H1 (cell line): ENCODE measurements at regions not wholly inside any gene's neighbourhood (a gene's known extent, or its start where the extent isn't known, plus 50 kb on each side); places are given as distances from the start of the nearest gene placed in this dataset.

Experiments used
- CTCF ChIA-PET: fragments of 300-600 bp; sonication (Branson Sonifier 250); formaldehyde crosslinking; loops from one replicate; lab custom pipeline; 2021; ENCODE audit not compliant: partially characterized antibody; lab: Charles Lee
- POLR2A ChIA-PET: fragments of 300-600 bp; sonication (Branson Sonifier 250); formaldehyde crosslinking; loops from one replicate; lab custom pipeline; 2021; ENCODE audit warnings: inconsistent platforms; ENCODE audit not compliant: partially characterized antibody; lab: Charles Lee
- DNase-seq, 2 experiments: peaks; one replicate each; pipeline versions ENCODE4 v3.0.0 to v3.0.0-alpha.2; 2010 to 2022; ENCODE audit warnings: low spot score in 2 of 2, low read depth in 1 of 2, mixed read lengths in 1 of 2
- FAIRE-seq: peaks from 2 replicates; lab custom pipeline; 2011; peaks lifted over from hg19 to GRCh38; lab: Jason Lieb, UNC
- H2AFZ ChIP-seq: 2 replicates; pipeline ENCODE4 v1.8.1; 2012; ENCODE audit warnings: low read length, inconsistent platforms
- H2AK5ac ChIP-seq: 2 replicates; pipeline ENCODE4 v1.6.1; 2013; ENCODE audit warnings: low read depth, low read length
- H2BK120ac ChIP-seq: replicated peaks from 2 replicates; pipeline ENCODE3; 2013; ENCODE audit warnings: low read depth, low read length, inconsistent platforms
- H2BK12ac ChIP-seq: 2 replicates; pipeline ENCODE4 v1.6.1; 2013; ENCODE audit warnings: low read depth, low read length
- H2BK15ac ChIP-seq: 2 replicates; pipeline ENCODE4 v1.6.1; 2013; ENCODE audit warnings: low read length
- H2BK20ac ChIP-seq: 2 replicates; pipeline ENCODE4 v1.6.1; 2013; ENCODE audit warnings: low read length
- H2BK5ac ChIP-seq: 2 replicates; pipeline ENCODE4 v1.6.1; 2013; ENCODE audit warnings: low read depth, low read length
- H3K14ac ChIP-seq: 2 replicates; pipeline ENCODE4 v1.6.1; 2013; ENCODE audit warnings: inconsistent platforms; ENCODE audit not compliant: insufficient read length
- H3K18ac ChIP-seq: 2 replicates; pipeline ENCODE4 v1.6.1; 2013; ENCODE audit warnings: low read length; ENCODE audit errors: extremely low read depth
- H3K23ac ChIP-seq: 2 replicates; pipeline ENCODE4 v1.6.1; 2013; ENCODE audit warnings: inconsistent platforms; ENCODE audit not compliant: insufficient read length
- H3K23me2 ChIP-seq: 2 replicates; pipeline ENCODE4 v1.6.1; 2013; ENCODE audit warnings: low read depth, low read length
- H3K27ac ChIP-seq: 2 replicates; pipeline ENCODE4 v1.6.1; 2011; ENCODE audit warnings: low read depth, low read length, inconsistent platforms
- H3K27me3 ChIP-seq, 4 experiments: replicated peaks in 1 of 4; 1 replicate in 1 of 4; 2 replicates in 3 of 4; pipeline versions ENCODE4 v1.6.1 to v1.8.1; 2011 to 2013; ENCODE audit warnings: low read length in 3 of 4, mild to moderate bottlenecking in 3 of 4, inconsistent platforms in 2 of 4, mixed read lengths in 2 of 4, moderate library complexity in 1 of 4; ENCODE audit not compliant: control insufficient read depth in 3 of 4, insufficient read depth in 3 of 4; ENCODE audit errors: extremely low read depth in 1 of 4
- H3K36me3 ChIP-seq, 4 experiments: 2 replicates each; pipeline versions ENCODE4 v1.6.1 to v1.8.1; 2011 to 2013; ENCODE audit warnings: mild to moderate bottlenecking in 4 of 4, low read length in 3 of 4, moderate library complexity in 2 of 4, control low read depth in 1 of 4, inconsistent platforms in 1 of 4; ENCODE audit not compliant: insufficient read depth in 4 of 4, control insufficient read depth in 2 of 4
- H3K4ac ChIP-seq: replicated peaks from 2 replicates; pipeline ENCODE3; 2013; ENCODE audit warnings: low read length, low read depth, mixed read lengths, inconsistent platforms; ENCODE audit not compliant: insufficient read length
- H3K4me1 ChIP-seq, 4 experiments: replicated peaks in 1 of 4; 1 replicate in 1 of 4; 2 replicates in 3 of 4; pipeline versions ENCODE4 v1.6.1 to v1.8.1; 2011 to 2013; ENCODE audit warnings: low read length in 3 of 4, inconsistent platforms in 2 of 4, mixed read lengths in 1 of 4; ENCODE audit not compliant: insufficient read depth in 4 of 4, control insufficient read depth in 3 of 4
- H3K4me2 ChIP-seq, 2 experiments: 2 replicates each; pipeline versions ENCODE4 v1.6.1 to v1.8.1; 2011 to 2013; ENCODE audit warnings: low read depth in 2 of 2, low read length in 2 of 2, control low read depth in 1 of 2, inconsistent platforms in 1 of 2, mild to moderate bottlenecking in 1 of 2; ENCODE audit not compliant: insufficient read depth in 1 of 2
- H3K4me3 ChIP-seq, 4 experiments: fragments of 200-600, 300-600 bp in 1 of 4; sonication (generic), shearing (Covaris generic), sonication (Bioruptor Twin) in 1 of 4; 2 replicates each; pipeline versions ENCODE4 v1.5.1 to v1.8.1; 2011 to 2016; ENCODE audit warnings: low read length in 4 of 4, low read depth in 3 of 4, control low read depth in 2 of 4, inconsistent platforms in 2 of 4, mild to moderate bottlenecking in 2 of 4, mixed read lengths in 1 of 4, moderate library complexity in 1 of 4; ENCODE audit not compliant: insufficient read depth in 2 of 4; ENCODE audit errors: extremely low read depth in 1 of 4
- H3K56ac ChIP-seq: replicated peaks from 2 replicates; pipeline ENCODE3; 2013; ENCODE audit warnings: low read depth, mild to moderate bottlenecking, mixed read lengths, low read length, inconsistent platforms; ENCODE audit not compliant: insufficient read length
- H3K79me1 ChIP-seq: 2 replicates; pipeline ENCODE4 v1.6.1; 2013; ENCODE audit warnings: low read depth, low read length, control low read depth
- H3K79me2 ChIP-seq, 2 experiments: 2 replicates each; pipeline versions ENCODE4 v1.6.1 to v1.8.1; 2012 to 2013; ENCODE audit warnings: low read length in 2 of 2, mild to moderate bottlenecking in 2 of 2, inconsistent platforms in 1 of 2; ENCODE audit not compliant: insufficient read depth in 2 of 2, control insufficient read depth in 1 of 2
- H3K9ac ChIP-seq, 4 experiments: replicated peaks in 1 of 4; 1 replicate in 1 of 4; 2 replicates in 3 of 4; pipeline versions ENCODE4 v1.6.1 to v1.8.1; 2011 to 2013; ENCODE audit warnings: low read depth in 3 of 4, low read length in 3 of 4, control low read depth in 2 of 4, mild to moderate bottlenecking in 2 of 4, moderate library complexity in 2 of 4, inconsistent platforms in 1 of 4; ENCODE audit errors: extremely low read depth in 1 of 4
- H3K9me3 ChIP-seq, 2 experiments: 2 replicates each; pipeline versions ENCODE4 v1.6.1 to v1.8.1; 2012 to 2013; ENCODE audit warnings: mild to moderate bottlenecking in 2 of 2, moderate library complexity in 2 of 2, control low read depth in 1 of 2, inconsistent platforms in 1 of 2, low read depth in 1 of 2, low read length in 1 of 2, mixed read lengths in 1 of 2; ENCODE audit not compliant: insufficient read depth in 2 of 2
- H4K20me1 ChIP-seq, 2 experiments: replicated peaks in 1 of 2; 2 replicates each; pipeline versions ENCODE3 to v1.8.1; 2011 to 2013; ENCODE audit warnings: inconsistent platforms in 2 of 2, low read length in 2 of 2, mild to moderate bottlenecking in 1 of 2; ENCODE audit not compliant: insufficient read depth in 2 of 2, control insufficient read depth in 1 of 2
- H4K5ac ChIP-seq: 2 replicates; pipeline ENCODE4 v1.6.1; 2013; ENCODE audit warnings: low read length, low read depth, mixed read lengths, inconsistent platforms; ENCODE audit not compliant: insufficient read length
- H4K8ac ChIP-seq: 2 replicates; pipeline ENCODE4 v1.8.0; 2013; ENCODE audit warnings: mild to moderate bottlenecking, moderate library complexity, low read length, inconsistent platforms; ENCODE audit not compliant: insufficient read depth; ENCODE audit errors: extremely low read depth
- H4K91ac ChIP-seq: replicated peaks from 2 replicates; pipeline ENCODE3; 2013; ENCODE audit warnings: low read length, mixed read lengths, inconsistent platforms; ENCODE audit not compliant: insufficient read length
- BRCA1 ChIP-seq: IDR thresholded peaks from 2 replicates; pipeline ENCODE4 v1.6.1; 2012; ENCODE audit warnings: low read depth, low read length, improper control_type of control experiment
- CREB1 ChIP-seq: IDR thresholded peaks from 2 replicates; pipeline ENCODE4 v1.6.1; 2012; ENCODE audit warnings: inconsistent platforms
- HDAC6 ChIP-seq: IDR thresholded peaks from one replicate; pipeline ENCODE4 v1.7.1; 2012; ENCODE audit warnings: low read depth, mild to moderate bottlenecking, inconsistent platforms, low read length, moderate library complexity
- JUND ChIP-seq: IDR thresholded peaks from 2 replicates; pipeline ENCODE4 v1.6.1; 2011; ENCODE audit warnings: mild to moderate bottlenecking, improper control_type of control experiment, low read length
- KDM4A ChIP-seq: IDR thresholded peaks from one replicate; pipeline ENCODE4 v1.7.1; 2012; ENCODE audit warnings: low read depth, mild to moderate bottlenecking, moderate library complexity, low read length, inconsistent platforms; ENCODE audit not compliant: severe bottlenecking
- MAFK ChIP-seq: IDR thresholded peaks from 2 replicates; pipeline ENCODE4 v1.6.1; 2012; ENCODE audit warnings: low read depth, mild to moderate bottlenecking, improper control_type of control experiment, low read length
- NRF1 ChIP-seq: IDR thresholded peaks from 2 replicates; pipeline ENCODE4 v1.6.1; 2011; ENCODE audit warnings: mild to moderate bottlenecking, low read depth, low read length, improper control_type of control experiment
- SIX5 ChIP-seq: IDR thresholded peaks from 2 replicates; pipeline ENCODE4 v1.6.1; 2011; ENCODE audit warnings: mild to moderate bottlenecking, low read depth, low read length
- SP2 ChIP-seq: IDR thresholded peaks from 2 replicates; pipeline ENCODE4 v1.6.1; 2012; ENCODE audit warnings: mild to moderate bottlenecking, low read length, inconsistent platforms
- TEAD4 ChIP-seq: IDR thresholded peaks from 2 replicates; pipeline ENCODE4 v1.6.1; 2012; ENCODE audit warnings: low read depth, low read length, inconsistent platforms, mixed read lengths
- ZNF274 ChIP-seq: IDR thresholded peaks from 2 replicates; pipeline ENCODE4 v1.7.0; 2012; ENCODE audit warnings: low read length, borderline replicate concordance; ENCODE audit errors: extremely low read depth
- WGBS, 2 experiments: shearing (Covaris generic) in 1 of 2; methylation state at CpG; one replicate each; pipeline versions ENCODE4 v1.1.6 to v1.1.7; 2013 to 2015; ENCODE audit warnings: low lambda C conversion rate in 2 of 2, mixed read lengths in 2 of 2, inconsistent platforms in 1 of 2, low coverage in 1 of 2, missing lambda C conversion rate in 1 of 2; ENCODE audit not compliant: insufficient replicate concordance in 2 of 2, insufficient coverage in 1 of 2, insufficient read length in 1 of 2; ENCODE audit errors: extremely low coverage in 1 of 2, missing lambda C conversion rate in 1 of 2; 5-methylcytosine and 5-hydroxymethylcytosine counted together
- TF ChIP-seq, protein P1 (sequence below), 3 experiments: IDR thresholded peaks; 1 replicate in 2 of 3; 2 replicates in 1 of 3; pipeline versions ENCODE4 v1.5.1 to v1.6.1; 2011; ENCODE audit warnings: low read length in 3 of 3, mild to moderate bottlenecking in 3 of 3, inconsistent platforms in 2 of 3, low read depth in 1 of 3, moderate library complexity in 1 of 3; ENCODE audit not compliant: insufficient read depth in 1 of 3; ENCODE audit errors: control extremely low read depth in 1 of 3

DNA sequence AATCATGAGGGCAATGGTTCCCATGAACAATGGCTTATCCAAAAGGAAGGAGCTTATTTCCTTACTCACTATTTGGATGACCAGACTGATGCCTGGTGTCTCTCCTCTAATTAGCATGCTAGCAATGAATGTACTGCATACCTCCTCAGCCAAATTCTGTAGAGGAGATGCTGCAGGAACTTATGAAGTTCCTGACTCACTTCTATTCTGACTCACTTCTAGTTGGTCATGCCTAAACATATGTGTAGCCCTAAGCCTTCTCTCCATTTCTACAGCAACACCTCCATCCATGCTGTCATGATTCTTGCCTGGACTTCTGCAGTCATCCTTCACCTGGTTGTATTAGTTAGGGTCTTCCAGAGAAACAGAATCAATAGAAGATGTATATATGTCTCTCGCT, 59.9 kb upstream of the MRPS9 start:
- H3K4me2 ChIP-seq: no peak overlapping the region
- no peak overlapping the region for H3K23ac ChIP-seq
- H2BK15ac ChIP-seq: no peak overlapping the region
- H3K79me2 ChIP-seq: no peaks in the 10 kb centered on the region
- no peaks in the 10 kb centered on the region for H4K20me1 ChIP-seq
- H3K56ac ChIP-seq: no peak overlapping the region
- H3K4ac ChIP-seq: no peak overlapping the region
- no peak overlapping the region for H3K27ac ChIP-seq
- WGBS, 2 experiments: 78% methylated on average over 1 of the region's 1 CpG; no CpG with 5 or more reads in 1 of the 2 experiments
- H2BK12ac ChIP-seq: no peak overlapping the region
- no peak overlapping the region for H3K14ac ChIP-seq
- H3K4me3 ChIP-seq: no peak overlapping the region
- no peaks in the 10 kb centered on the region; a peak in 1 of 7 replicates for H3K27me3 ChIP-seq
- H4K91ac ChIP-seq: no peak overlapping the region
- FAIRE-seq (no peak), DNase-seq (no peak)
- no peak overlapping the region for H2AFZ ChIP-seq
- POLR2A ChIA-PET: no interaction called here
- H3K23me2 ChIP-seq: no peaks in the 10 kb centered on the region
- no peak overlapping the region for H4K8ac ChIP-seq
- H3K9me3 ChIP-seq: peaks cover 0 to 3% of the 10 kb centered on the region in 2 experiments; a peak in 1 of 4 replicates
- no peak overlapping the region for H2BK120ac ChIP-seq
- H3K9ac ChIP-seq: no peak overlapping the region
- no peaks in the 10 kb centered on the region for H3K36me3 ChIP-seq
- CTCF ChIA-PET: interaction anchor here (1.2 to 2.7 kb wide), 3 partner anchors 7 to 124 kb away, joined by 3 to 11 read pairs (median 3); no protein-coding TSS in a partner anchor
- no peak overlapping the region for H2AK5ac ChIP-seq
- no peak overlapping the region for H3K18ac ChIP-seq
- H4K5ac ChIP-seq: no peak overlapping the region
- H3K79me1 ChIP-seq: no peaks in the 10 kb centered on the region
- no peak overlapping the region for H2BK20ac ChIP-seq
- no peak overlapping the region for H2BK5ac ChIP-seq
- no peaks in the 10 kb centered on the region for H3K4me1 ChIP-seq
- TF ChIP-seq TEAD4: no peak
- TF ChIP-seq SIX5: no peak
- TF ChIP-seq JUND: no peak
- no peak for TF ChIP-seq CREB1
- TF ChIP-seq MAFK: no peak
- TF ChIP-seq SP2: no peak
- no peak for TF ChIP-seq NRF1
- TF ChIP-seq HDAC6: no peak
- no peak for TF ChIP-seq ZNF274
- no peak for TF ChIP-seq BRCA1
- no peak for TF ChIP-seq KDM4A
- TF ChIP-seq, protein P1, sequence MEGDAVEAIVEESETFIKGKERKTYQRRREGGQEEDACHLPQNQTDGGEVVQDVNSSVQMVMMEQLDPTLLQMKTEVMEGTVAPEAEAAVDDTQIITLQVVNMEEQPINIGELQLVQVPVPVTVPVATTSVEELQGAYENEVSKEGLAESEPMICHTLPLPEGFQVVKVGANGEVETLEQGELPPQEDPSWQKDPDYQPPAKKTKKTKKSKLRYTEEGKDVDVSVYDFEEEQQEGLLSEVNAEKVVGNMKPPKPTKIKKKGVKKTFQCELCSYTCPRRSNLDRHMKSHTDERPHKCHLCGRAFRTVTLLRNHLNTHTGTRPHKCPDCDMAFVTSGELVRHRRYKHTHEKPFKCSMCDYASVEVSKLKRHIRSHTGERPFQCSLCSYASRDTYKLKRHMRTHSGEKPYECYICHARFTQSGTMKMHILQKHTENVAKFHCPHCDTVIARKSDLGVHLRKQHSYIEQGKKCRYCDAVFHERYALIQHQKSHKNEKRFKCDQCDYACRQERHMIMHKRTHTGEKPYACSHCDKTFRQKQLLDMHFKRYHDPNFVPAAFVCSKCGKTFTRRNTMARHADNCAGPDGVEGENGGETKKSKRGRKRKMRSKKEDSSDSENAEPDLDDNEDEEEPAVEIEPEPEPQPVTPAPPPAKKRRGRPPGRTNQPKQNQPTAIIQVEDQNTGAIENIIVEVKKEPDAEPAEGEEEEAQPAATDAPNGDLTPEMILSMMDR (IDR thresholded peaks at IDR 0.05; ENCODE audit: control extremely low read depth in 1 of 3, insufficient read depth in 1 of 3, low read depth in 1 of 3, low read length in 3 of 3): no peak
